LNCaP clone FGC (cell line): ENCODE measurements at regions not wholly inside any gene's neighbourhood (a gene's known extent, or its start where the extent isn't known, plus 50 kb on each side); places are given as distances from the start of the nearest gene placed in this dataset.

ENCODE experiments used
- DNase-seq: peaks from one replicate; pipeline ENCODE4 v3.0.0-alpha.2; 2011; ENCODE audit warnings: low read depth
- H3K4me3 ChIP-seq: 2 replicates; pipeline ENCODE4 v1.5.1; 2011; ENCODE audit warnings: mild to moderate bottlenecking, low read depth, low read length, control low read depth
- TF ChIP-seq, protein P1 (sequence below): IDR thresholded peaks from 2 replicates; pipeline ENCODE4 v1.5.1; 2012; ENCODE audit warnings: mild to moderate bottlenecking; ENCODE audit not compliant: control insufficient read depth, insufficient read depth; ENCODE audit errors: extremely low read depth

- no peak overlapping the region for H3K4me3 ChIP-seq
Measured at GRCh38 chr1:98188774-98189173, 267.9 kb upstream of the DPYD start.

DNA sequence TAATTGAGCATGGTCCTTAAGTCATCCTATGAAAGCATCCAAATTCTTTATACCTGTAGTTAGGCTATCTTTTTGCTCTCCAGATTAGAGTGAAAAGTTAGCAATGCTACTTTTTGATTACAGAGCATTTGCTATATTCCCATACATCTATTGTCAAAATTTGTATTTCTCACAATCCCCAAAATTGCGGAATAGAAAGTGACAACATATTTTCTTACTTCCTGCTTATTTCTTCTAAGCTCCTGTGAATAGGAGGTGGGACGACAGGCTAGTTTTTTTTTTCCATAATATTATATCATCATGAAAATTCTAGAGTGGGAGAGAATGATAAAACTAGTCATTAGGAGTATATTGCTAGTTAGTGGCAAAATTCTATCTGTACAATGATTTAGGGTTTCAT lies 264.0 kb upstream of the DPYD start:
- no peak for DNase-seq
- TF ChIP-seq, protein P1, sequence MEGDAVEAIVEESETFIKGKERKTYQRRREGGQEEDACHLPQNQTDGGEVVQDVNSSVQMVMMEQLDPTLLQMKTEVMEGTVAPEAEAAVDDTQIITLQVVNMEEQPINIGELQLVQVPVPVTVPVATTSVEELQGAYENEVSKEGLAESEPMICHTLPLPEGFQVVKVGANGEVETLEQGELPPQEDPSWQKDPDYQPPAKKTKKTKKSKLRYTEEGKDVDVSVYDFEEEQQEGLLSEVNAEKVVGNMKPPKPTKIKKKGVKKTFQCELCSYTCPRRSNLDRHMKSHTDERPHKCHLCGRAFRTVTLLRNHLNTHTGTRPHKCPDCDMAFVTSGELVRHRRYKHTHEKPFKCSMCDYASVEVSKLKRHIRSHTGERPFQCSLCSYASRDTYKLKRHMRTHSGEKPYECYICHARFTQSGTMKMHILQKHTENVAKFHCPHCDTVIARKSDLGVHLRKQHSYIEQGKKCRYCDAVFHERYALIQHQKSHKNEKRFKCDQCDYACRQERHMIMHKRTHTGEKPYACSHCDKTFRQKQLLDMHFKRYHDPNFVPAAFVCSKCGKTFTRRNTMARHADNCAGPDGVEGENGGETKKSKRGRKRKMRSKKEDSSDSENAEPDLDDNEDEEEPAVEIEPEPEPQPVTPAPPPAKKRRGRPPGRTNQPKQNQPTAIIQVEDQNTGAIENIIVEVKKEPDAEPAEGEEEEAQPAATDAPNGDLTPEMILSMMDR: no peak
- H3K4me3 ChIP-seq: no peak overlapping the region

More at GRCh38 chr1:98188774-98189173, 267.9 kb upstream of the DPYD start:
- TF ChIP-seq, protein P1: no peak
- no peak for DNase-seq

- no peak for DNase-seq
- TF ChIP-seq, protein P1: no peak
Measured at GRCh38 chr1:98181036-98181764, 260.4 kb upstream of the DPYD start.

GRCh38 chr1:98179151-98179773 lies 258.4 kb upstream of the DPYD start:
- TF ChIP-seq, protein P1: no peak
- H3K4me3 ChIP-seq: no peak overlapping the region
- no peak for DNase-seq

More at GRCh38 chr1:98181036-98181764, 260.4 kb upstream of the DPYD start:
- H3K4me3 ChIP-seq: no peak overlapping the region

DNA sequence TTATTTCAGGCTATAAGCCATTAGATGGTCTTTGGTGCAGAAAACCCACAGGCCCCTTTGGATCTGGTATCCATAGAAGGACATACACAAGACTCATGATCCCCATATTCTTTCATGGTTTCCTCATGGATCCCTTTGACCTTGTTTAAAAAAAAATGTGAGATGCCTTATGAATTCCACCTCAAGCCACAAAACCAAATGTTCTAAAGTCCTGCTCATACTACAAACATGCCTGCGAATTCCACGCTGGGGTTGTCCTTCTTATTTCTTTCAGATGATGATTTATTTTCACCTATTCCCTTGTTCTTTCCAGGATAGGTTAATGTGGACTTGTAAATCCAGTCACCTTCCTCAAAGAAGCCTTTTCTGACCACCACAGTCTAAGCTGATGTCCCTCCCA lies 256.9 kb upstream of the DPYD start:
- no peak overlapping the region for H3K4me3 ChIP-seq
- TF ChIP-seq, protein P1: no peak
- no peak for DNase-seq

- H3K4me3 ChIP-seq: no peak overlapping the region
- TF ChIP-seq, protein P1: no peak
- peak; percentile 11 for DNase-seq
Measured at GRCh38 chr1:98176936-98177335, 256.1 kb upstream of the DPYD start.
